Kidney glomerular epithelial cell (primary cell): ENCODE measurements at regions not wholly inside any gene's neighbourhood (a gene's known extent, or its start where the extent isn't known, plus 50 kb on each side); places are given as distances from the start of the nearest gene placed in this dataset.

ENCODE experiments used
- DNase-seq: peaks from one replicate; lab custom pipeline; 2025; lab: John Stamatoyannopoulos, UW

- DNase-seq: no peak
Observed at GRCh38 chr9:13332571-13332970, 53.1 kb upstream of the MPDZ start.

DNA sequence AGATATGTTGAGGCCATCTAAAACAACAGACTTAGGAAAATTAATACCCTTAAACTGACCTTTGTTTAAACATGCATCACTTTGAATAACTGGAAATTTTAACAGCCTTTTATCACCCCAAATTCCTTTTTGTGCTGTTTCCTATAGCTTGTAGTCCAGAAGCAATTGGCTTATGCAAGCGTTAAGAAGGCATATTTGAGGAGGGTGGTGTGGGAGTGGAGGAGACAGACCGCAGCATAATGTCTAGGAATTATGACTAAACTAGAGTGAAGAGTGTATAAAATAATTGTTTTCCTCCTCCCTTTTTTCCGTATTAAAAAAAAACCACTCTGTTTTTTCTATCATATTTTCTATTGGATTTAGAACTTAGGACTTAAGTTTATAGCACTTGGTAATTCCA lies 51.8 kb upstream of the MPDZ start:
- no peak for DNase-seq

DNA sequence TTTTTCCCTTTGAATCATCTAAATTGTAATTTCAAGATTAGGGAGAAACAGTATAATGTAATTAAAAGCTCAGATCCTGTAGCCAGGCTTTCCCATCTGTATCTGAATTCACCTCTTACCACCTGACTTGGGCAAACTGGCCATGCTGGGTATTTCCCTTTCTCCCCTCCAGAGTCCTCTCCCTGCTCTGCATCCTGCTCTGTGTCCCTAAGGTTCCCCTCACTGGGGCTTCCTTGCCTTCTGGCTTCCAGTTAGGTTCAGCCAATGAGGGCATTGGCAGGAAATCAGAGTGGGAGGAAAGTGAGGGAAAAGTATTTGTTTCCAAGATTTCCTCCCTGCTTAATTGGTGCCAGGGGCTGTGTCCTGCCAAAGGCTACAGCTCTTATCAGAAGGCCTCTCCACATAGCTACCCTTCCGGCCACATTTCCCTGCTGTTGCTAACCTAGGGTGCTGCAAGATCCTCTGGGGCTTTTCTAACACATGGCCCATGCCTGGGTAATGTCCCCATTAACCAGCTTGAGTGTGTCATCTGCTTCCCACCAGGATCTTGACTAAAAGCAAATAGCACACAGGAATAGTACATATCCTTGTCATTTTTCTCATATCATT lies 51.0 kb upstream of the MPDZ start:
- DNase-seq: no peak
